22Rv1 (cell line): ENCODE measurements at regions not wholly inside any gene's neighbourhood (a gene's known extent, or its start where the extent isn't known, plus 50 kb on each side); places are given as distances from the start of the nearest gene placed in this dataset.

Source experiments
- H3K27ac ChIP-seq: fragments of 450-650 bp; 2 replicates; pipeline ENCODE4 v1.5.1; 2017
- ZFX ChIP-seq: fragments of 450-650 bp; IDR thresholded peaks from 2 replicates; pipeline ENCODE4 v1.6.1; 2017; ENCODE audit warnings: antibody characterized with exemption, borderline replicate concordance
- TF ChIP-seq, protein P1 (sequence below): fragments of 450-650 bp; IDR thresholded peaks from 2 replicates; pipeline ENCODE4 v1.5.1; 2017; ENCODE audit warnings: mild to moderate bottlenecking

- H3K27ac ChIP-seq, result no peak overlapping the region
- TF ChIP-seq, protein P1, sequence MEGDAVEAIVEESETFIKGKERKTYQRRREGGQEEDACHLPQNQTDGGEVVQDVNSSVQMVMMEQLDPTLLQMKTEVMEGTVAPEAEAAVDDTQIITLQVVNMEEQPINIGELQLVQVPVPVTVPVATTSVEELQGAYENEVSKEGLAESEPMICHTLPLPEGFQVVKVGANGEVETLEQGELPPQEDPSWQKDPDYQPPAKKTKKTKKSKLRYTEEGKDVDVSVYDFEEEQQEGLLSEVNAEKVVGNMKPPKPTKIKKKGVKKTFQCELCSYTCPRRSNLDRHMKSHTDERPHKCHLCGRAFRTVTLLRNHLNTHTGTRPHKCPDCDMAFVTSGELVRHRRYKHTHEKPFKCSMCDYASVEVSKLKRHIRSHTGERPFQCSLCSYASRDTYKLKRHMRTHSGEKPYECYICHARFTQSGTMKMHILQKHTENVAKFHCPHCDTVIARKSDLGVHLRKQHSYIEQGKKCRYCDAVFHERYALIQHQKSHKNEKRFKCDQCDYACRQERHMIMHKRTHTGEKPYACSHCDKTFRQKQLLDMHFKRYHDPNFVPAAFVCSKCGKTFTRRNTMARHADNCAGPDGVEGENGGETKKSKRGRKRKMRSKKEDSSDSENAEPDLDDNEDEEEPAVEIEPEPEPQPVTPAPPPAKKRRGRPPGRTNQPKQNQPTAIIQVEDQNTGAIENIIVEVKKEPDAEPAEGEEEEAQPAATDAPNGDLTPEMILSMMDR, result no peak
- TF ChIP-seq ZFX, result no peak
These were observed 54.9 kb upstream of the IRF2 start for GRCh38 chr4:184529283-184529682.

- TF ChIP-seq, protein P1, result no peak
- H3K27ac ChIP-seq, result no peak overlapping the region
These were observed 54.4 kb upstream of the IRF2 start for GRCh38 chr4:184528713-184529112.

- TF ChIP-seq, protein P1, result no peak
- no peak for TF ChIP-seq ZFX
- no peak overlapping the region for H3K27ac ChIP-seq
These were observed 53.7 kb upstream of the IRF2 start for GRCh38 chr4:184528051-184528450.

- H3K27ac ChIP-seq, result no peak overlapping the region
- no peak for TF ChIP-seq ZFX
- TF ChIP-seq, protein P1, result no peak
These were observed 51.9 kb upstream of the IRF2 start for GRCh38 chr4:184526228-184526627.
